Fibroblast of peridontal ligament (primary cell): ENCODE measurements at regions not wholly inside any gene's neighbourhood (a gene's known extent, or its start where the extent isn't known, plus 50 kb on each side); places are given as distances from the start of the nearest gene placed in this dataset.

ENCODE experiments used
- DNase-seq: peaks from one replicate; pipeline ENCODE4 v3.0.0-alpha.2; 2010; ENCODE audit errors: extremely low read depth

DNA sequence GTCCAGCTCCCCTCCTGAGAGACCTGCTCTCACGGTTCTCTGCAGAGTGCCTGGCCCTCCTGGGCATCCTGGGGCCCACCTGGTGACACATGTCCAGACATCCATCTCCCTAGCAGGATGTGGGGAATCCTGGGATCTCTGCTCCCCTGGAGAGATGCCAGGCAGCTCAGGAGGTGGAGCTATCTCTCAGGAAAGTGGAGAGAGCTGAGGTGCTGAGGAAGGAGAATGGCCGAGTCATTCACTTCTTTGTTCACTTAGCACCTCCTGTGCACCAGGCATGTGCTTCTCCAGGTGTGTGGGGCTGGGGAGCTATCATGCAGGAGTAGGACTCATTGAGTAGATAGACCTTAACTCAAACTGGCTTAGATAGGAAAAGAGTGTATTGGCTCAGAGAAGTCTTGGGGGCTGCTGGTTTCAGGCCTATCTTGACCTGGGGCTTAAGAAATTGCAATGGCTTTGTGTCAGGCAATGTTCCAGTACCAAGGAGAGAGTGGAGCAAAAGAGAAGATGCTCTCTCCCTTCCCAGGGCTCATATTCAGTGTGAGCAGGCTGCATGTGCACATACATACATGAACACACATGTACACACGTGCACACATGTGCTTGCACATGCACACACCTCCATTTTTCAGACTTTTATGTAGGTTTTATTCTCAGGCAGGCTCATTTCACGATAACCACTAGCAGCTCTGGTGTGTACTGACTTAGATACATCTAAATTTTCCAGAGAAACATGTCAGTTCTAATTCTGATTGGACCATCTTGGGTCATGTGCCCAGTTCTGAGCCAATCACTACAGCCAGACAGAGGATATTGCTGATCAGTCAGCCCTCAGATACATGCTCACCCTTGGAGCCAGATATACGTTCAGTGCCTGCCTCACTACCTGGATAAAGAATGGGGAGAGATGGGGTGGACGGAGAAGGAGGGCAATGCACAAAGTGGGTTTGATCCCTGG lies 437.6 kb downstream of the PTPRU start:
- no peak for DNase-seq

DNA sequence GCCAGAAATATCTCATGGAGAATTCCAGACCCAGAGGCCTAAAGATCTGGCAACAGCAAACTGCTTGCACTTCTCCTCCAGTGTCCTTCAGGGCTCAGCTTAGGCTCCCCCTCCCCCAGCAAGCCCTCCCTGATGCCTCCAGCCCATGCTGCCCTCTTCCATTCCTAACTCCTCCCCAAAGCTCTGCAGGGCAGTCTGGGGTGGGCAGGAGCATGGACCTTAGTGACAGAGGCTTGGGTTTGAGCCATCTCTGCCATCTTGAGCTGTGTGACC lies 436.8 kb downstream of the PTPRU start:
- no peak for DNase-seq

DNA sequence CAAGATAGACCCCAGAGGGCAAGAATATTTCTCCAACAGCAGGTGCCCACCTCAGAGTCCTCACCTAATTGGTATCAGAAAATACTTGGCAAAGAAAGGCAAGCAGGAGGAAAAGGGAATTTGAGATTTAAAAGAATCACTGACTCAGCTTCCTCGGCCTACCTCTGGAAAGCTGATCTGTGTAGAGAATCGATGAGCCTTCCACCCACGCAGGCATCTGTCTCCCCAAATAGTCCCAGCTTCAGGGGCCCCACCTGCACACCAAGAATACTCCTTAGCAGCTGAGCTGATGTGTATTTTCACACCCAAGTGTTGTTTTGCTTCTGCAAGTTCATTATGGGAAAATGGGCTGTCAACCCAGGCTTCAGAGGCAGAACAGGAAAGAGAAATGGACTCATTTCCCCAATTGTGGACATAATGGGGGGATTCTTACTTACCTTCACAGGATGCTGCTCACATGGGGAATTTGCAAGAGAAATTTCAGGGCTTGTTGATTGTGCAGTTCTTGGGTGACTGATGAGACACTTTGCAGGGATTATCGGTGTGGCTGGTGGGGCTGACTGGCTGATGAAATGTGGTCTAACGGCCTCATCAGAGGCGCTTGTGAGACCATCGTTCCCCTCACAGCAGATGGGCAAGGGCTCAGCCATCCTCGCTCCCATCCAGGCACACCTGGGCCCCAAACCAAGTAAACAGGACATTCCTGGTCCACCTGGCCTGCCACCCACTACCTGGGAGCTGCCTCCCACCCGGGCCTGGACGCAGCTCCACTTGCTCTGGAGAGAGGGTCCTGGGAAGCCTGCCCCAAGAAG lies 436.3 kb downstream of the PTPRU start:
- DNase-seq = no peak

DNA sequence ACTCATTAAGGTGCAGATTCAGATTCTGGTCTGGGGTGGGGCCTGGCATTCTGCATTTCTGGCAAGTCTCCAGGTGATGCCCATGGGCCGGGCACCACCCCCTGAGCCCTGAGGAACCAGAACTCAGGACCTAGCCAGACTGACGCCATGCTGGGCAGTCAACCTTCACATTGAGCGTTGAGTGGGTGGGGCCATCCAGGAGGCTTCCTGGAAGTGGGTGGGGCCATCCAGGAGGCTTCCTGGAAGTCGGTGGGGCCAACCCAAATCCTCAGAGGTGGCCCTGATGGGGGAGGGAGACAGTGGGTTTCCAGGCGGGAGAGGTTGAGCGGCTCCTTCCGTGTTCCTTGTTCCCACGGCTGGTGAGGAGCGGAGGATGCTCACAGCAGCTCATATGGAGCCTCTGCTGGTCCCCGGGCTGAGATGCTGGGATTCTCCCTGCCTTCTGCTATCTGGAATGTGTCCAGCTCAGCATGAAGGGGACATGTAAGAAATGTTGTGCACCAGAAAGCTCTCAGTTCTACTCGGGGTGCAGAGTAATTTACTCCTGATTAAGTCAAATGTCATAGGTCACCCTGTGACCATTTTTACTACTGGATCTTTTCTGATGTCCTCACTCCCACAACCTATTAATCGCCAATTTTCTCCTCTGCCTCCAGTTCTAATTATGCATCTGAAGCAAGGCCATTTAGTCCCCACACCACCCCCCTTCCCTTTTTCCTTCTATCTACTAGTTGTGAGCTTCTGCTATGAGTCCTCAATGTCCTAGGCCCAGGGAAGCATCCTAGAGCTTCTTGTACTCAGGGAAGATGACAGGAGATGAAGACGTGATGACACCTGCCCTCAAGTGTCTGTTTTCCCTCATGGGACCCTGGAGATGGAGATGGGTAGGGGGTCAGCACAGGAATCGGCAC lies 435.4 kb downstream of the PTPRU start:
- no peak for DNase-seq

DNA sequence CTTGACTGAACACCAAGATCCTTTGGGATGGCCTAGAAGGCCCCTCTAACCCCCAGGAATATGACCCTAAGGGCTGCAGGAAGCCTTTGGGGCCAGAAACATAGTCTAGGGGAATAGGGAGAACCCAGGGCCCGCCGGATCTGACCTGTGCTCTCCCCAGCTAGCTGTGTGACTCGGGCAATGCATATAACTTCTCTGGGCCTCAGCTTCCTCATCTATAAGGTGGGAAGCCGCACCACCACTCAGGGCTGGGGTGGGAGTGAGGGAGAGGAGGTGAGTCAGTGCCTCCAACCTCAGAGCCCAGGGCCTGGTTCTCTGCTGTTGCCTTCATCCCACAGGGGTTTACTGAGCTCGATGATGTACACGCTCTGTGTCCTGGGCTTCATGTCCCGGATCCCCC lies 434.4 kb downstream of the PTPRU start:
- DNase-seq = no peak

DNA sequence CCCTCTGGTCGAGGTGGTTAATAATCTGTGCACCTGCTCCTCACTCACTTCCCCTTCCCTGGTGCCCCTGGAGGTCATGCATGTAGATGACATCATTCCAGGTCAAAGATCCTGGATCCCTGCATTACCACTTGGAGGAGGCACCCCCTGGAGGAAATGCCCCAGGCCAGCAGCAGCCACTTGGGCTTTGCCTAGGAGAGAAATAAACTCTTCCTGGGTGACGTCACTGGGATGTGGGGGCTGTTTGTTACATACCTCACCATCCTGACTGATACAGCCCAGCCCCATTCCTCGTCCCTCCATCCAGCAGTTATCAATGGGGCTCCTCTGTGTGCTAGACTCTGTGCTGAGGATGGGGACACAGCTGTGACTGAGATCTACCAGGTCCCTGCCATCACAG lies 433.6 kb downstream of the PTPRU start:
- DNase-seq = no peak

DNA sequence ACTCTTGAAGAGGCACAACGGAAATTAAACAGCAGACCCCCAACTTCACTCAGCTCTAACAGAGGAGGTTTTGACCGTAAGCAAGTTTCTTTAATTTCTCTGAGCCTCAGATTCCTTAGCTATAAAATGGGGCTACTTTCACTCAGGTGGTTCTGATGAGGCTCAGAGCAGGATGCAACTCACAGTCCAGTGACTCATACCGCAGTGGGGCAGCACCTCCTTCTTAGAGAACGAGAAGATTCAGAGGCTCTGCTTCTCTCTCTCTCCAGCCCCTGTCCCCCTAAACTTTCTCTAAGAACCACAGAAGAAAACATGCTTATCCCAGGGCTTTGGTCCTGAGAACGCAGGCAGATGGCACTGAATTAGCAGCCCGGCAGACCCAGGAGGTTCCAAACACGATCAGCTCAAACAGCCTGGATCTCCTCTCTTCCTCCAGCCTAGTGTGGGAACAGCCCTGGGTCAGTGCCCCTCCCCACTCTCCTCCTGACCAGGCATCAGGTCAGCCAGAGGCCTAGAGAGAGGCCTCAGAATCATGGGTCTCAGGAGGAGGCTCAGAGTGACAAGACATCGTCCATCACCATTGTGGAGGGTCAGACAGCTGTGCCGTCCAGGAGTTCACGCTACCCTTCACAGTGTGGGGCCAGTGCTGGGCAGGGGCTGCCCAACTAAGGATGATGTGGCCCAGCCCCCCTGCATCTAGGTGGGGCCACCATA lies 433.0 kb downstream of the PTPRU start:
- DNase-seq = no peak

DNA sequence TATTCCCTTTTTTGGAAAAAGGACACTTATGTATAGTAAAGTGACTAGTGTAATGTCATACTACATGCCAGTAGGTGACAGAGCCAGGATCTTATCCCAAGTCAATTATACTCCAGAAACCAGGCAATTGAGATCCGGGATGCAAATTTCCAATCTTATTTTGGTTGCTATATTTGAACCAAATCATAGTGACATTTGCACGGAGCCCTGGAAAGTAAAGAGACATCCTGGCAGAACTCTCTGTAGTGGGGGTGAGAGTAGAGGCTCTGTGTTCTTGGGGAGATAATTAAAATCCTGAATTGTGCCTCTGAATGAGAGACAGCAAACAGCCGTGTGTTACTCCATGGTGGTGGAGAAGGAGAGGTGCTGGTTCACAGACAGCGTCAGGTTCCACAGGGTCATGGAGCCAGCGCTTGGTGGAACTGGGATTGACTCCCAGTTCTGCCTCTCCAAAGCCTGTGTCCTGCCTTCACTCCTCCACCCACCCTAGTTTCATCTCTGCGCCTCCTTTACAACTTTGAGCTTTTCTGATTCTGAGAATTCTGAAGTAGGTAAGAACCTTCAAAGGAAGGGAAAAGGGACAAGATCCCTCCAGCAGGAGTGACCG lies 432.3 kb downstream of the PTPRU start:
- no peak for DNase-seq

DNA sequence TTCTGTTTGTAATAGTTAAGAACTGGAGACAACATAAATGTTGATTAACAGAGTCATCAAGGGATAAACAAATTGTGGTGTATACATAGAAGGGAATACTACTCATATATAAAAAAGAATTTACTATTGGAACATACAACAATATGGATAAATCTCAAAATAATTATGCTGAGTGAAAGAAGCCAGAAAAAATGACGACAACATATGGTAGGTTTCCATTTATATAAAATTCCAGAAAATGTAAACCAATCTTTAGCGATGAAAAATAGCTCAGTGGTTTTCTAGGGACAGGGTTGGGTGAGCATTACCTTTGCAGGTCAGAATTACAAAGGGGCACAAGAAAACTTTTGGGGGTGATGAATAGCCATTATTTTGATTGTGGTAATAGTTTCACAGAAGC lies 431.6 kb downstream of the PTPRU start:
- no peak for DNase-seq

DNA sequence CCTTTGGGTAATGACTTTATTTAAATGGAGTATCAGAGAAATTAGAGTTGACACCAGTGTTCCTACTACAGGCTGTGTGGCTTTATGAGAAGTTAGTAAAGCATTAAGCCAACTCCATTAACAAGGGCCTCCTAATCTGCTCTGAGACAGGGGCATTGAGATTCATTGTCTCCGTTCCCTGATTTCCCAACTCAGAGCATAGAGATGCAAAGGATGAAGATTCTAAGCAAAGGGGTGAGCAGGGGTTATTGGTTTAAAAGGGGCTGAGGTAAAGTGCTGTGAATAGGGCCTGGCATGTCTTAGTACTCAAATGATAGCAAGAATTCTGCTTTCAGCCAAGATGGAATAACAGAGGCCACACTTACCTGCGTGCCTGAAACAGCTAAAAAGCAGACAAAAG lies 428.4 kb downstream of the PTPRU start:
- DNase-seq = no peak

DNA sequence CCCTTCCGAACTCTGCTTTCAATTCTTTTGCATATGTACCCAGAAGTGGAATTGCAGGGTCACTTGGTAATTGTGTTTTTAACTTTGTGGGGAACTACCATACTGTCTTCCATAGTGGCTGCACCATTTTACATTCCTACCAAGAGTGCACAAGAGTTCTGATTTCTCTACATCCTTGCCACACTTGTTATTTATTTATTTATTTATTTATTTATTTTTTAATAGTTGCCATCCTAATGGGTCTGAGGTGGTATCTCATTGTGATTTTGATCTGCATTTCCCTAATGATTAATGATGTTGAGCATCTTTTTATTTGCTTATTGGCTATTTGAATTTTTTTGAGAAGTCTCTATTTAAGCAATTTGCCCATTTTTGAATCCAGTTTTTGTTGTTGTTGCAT lies 422.4 kb downstream of the PTPRU start:
- DNase-seq = no peak

DNA sequence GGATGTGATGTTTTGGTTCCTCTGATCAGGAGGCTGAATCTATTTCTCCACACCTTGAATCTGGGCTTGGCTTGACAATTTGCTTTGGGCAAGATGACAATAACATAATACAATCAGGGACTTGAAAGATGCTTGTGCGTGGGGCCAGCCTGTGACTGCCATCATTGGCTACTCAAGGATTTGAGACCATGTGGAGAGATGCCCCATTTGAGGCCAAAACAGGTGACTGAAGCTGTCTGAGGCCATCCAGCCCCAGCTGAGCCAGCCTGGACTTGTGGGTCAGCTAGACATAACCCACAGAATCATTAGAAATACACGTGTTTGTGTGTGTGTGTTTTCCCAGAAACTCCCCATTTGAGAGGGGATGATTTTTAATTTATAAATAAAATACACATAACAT lies 421.5 kb downstream of the PTPRU start:
- DNase-seq = no peak

DNA sequence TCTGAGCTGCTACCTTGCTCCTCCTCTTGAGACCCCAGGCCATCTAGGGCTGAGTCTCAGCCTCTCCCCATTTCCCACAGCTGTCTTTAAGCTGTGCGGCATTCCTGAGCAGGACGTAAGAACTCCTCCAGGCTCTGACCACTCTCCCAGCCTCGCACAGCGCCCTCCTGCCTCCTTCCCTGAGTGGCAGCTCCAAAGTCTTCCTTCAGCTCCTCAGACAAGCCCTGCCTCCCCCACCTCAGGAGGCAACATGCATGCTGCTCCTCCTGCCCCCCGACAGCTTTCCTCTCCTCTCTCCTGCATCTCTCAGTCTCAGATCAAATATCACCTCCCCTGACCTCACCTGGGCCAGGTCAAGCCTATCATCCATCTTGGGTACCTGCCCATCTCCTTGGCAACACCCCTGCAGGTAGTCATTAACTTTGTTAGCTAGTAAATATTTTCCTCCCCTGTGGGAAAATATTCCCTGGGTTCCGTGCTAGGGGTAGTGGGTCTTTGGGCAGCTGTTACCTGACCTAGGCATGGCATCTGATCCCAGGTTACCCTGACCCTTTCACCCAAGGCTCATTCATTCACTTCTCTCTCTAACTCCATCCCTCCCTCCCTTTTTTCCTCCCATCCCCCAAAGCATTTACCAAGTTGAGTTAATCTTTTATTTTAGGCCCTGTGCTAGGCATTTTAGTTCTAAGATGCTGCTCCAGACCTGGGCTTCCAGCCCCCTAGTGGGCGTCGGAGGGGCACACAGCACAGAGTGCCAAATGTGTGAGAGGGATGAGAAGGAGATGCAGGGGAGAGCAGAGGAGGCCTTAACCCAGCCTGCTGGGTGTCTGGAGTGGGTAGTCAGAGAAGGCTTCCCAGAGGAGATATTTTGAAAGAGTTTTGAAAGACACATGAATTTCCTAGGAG lies 419.9 kb downstream of the PTPRU start:
- DNase-seq = no peak

DNA sequence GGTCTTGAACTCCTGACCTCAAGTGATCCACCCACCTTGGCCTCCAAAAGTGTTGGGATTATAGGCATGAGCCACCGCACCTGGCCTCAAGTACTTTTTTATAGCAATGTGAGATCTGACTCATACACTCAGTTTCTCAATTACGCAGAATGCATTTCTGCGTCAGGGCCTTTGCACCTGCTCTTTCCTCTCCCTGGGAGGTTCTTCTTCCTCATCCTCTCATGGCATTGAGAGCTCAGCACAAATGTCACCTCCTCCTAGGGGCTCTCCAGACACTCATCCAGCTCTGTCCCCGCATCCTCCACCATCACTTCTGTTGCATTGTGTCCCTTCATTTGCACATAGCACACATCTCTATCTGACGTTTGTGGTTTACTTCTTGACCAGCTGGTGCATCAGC lies 418.8 kb downstream of the PTPRU start:
- no peak for DNase-seq

DNA sequence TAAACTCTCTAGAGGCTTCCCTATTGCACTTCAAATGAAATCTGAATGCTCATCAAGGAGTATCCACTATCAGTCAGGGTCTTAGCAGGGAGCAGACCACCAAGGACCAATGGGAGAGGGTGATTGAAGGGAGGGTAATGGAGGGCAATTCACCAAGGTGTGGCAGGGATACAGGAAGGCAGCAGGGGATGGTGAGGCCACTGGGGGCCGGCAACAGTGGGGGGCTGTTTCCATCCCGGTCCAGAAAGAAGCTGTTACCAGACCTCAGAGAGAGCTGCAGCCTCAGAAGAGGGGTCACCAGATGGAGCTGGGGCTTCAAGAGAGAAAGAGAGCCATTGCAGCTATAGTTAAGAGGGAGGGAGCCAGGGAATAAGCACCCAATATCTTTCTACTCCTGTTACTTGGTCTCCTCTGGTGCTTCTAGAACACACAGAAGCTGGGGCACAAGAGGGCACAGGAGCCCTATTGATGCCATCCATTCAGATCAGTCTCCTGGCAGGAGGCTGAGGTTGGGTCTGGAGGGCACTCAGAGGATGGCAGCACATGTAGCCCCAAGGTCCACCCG lies 417.6 kb downstream of the PTPRU start:
- DNase-seq = no peak

DNA sequence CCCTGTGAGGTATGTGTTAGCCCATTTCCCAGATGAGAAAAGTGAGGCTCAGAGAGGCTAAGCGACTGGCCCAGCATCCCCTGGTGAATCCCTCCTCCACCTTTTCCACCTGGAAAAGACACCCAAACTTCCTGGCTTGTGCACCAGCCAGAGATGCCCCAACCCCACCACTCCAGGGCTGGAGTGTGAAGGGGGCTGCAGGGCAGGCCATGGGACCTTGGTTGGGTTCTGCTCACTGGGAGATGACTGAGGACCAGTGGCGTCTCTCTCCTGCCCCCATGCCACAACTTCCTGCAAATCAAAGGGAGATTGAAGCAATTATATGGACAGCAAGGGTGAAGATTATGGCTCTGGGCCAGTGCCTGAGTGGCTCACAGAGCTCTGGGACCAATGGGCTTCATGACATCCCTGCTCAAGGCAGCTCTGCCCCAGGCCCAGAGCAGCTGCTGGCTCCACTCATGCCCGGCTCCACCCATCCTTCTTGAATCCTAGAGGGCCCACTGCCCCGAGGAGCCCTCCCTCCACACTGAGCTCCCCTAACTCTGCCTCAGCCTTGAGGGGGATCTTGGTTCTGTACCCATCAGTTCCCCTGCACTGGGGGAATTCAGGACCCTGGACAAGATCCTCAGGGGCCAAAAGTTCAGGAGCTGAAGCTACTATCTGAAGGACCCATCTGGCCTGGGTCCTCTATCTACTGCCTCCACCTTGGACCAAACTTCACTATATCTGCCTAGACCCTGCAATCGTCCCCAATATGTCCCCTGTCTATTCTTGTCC lies 416.9 kb downstream of the PTPRU start:
- no peak for DNase-seq

DNA sequence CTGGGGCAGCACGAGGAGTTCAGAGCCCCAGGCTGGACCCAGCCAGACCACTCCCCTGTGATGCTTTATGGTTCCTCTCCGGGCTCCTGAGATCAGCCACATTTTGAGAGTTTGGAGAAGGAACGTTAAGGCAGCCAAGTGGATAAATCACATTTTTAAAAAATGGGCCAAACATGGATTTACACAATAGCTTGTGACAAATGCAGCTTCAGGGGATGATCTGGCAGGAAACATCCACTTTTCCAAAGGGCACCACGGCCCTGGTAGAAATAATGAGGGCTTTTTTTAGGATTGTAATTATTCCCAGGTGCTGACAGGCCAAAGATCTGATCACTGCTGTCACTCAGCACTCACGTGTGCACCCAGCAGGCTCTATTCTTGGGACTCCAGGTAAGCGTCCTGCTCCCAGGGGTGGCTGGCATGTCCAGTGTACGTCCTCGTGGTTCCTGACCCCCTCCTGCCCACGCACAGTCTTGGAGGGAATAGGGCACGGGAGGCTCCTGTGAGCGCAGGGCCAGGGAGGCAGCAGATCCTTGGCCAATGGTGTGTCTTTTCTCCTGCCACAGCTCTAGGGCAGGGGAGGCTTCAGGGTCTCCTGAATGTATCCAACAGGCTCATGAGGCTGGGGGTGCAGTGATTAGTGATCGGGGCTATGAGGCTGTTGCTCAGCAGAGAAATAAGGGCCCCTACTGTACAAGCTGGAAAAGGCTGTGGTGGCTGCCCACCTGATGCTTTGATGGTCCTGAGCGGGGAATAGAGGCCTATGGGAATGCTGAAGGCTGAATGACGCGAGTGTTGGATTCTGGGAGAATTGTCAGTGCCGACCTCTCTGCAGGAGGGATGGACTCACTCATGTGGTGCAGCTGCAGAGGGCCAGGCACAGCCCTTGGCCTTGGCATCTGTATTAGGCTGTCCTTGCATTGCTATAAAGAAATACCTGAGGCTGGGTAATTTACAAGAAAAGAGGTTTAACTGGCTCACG lies 415.7 kb downstream of the PTPRU start:
- DNase-seq = no peak

DNA sequence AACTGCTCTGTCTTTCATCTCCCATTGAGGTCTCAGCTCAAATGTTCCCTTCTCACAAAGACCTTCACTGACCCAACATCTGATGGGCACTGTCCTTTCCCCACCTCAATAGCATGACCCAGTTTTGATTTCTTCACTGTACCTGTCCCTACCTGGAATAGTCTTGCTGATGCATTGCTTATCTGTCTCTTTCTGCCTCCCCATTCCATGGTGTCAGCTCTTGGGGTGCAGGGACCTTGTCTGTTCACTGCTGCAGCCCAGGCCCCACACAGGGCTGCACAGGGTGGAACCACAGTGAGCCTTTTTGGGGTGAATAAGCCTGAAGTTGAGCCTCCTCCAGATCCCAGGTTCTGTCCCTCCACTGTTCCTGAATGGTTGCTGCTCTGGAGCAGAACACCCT lies 414.9 kb downstream of the PTPRU start:
- DNase-seq = no peak
